ENCODE measurements at regions not wholly inside any gene's neighbourhood (a gene's known extent, or its start where the extent isn't known, plus 50 kb on each side); places are given as distances from the start of the nearest gene placed in this dataset.

DNA sequence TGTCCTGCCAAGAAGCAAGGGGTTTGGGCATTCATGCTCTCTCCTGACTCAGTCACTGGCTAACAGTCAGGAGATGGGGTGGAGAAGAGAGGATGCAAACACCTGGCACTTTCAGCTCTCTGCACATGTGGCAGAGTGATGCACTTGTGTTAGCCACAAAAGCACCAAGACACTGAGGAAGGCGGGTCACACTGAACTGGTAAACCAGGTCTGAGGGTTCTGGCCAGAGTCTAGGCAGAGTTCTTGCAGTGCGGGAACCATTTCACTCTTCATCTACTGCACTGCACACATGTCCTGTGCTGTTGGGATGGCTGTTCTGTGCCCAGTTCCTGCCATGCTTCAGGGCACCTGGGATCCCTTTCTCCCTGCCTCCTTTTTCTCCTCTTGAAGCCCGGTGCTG lies 157.1 kb upstream of the GDNF start:
- TF ChIP-seq, protein P1, sequence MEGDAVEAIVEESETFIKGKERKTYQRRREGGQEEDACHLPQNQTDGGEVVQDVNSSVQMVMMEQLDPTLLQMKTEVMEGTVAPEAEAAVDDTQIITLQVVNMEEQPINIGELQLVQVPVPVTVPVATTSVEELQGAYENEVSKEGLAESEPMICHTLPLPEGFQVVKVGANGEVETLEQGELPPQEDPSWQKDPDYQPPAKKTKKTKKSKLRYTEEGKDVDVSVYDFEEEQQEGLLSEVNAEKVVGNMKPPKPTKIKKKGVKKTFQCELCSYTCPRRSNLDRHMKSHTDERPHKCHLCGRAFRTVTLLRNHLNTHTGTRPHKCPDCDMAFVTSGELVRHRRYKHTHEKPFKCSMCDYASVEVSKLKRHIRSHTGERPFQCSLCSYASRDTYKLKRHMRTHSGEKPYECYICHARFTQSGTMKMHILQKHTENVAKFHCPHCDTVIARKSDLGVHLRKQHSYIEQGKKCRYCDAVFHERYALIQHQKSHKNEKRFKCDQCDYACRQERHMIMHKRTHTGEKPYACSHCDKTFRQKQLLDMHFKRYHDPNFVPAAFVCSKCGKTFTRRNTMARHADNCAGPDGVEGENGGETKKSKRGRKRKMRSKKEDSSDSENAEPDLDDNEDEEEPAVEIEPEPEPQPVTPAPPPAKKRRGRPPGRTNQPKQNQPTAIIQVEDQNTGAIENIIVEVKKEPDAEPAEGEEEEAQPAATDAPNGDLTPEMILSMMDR (IDR thresholded peaks at IDR 0.05; ENCODE audit: insufficient read depth, low read depth, low read length) = no peak
- TF ChIP-seq EZH2 (IDR thresholded peaks at IDR 0.05; ENCODE audit: insufficient read depth, low read length) = no peak
